ENCODE measurements at regions not wholly inside any gene's neighbourhood (a gene's known extent, or its start where the extent isn't known, plus 50 kb on each side); places are given as distances from the start of the nearest gene placed in this dataset.

- TF ChIP-seq NR3C1 (IDR thresholded peaks at IDR 0.05) (no peak), JUNB (IDR thresholded peaks at IDR 0.05) (no peak), REST (IDR thresholded peaks at IDR 0.05) (no peak), EHMT2 (IDR thresholded peaks at IDR 0.05; ENCODE audit: low read depth) (no peak), CEBPB (IDR thresholded peaks at IDR 0.05) (no peak)
These were observed 256.1 kb upstream of the MEX3C start (continued) for GRCh38 chr18:51453594-51453993.

- no peak for FAIRE-seq
- no peak overlapping the region for H3K4me2 ChIP-seq
These were observed 261.4 kb upstream of the MEX3C start for GRCh38 chr18:51458861-51459260.

GRCh38 chr18:51461956-51462355, 264.5 kb upstream of the MEX3C start:
- FAIRE-seq: no peak
- Histone ChIP-seq H3K4me3 (no peak overlapping the region), H3K4me1 (no peaks in the 10 kb centered on the region), H3K27ac (no peak overlapping the region), H3K4me2 (no peak overlapping the region), H3K9me3 (no peaks in the 10 kb centered on the region)
- no peak for DNase-seq (ENCODE audit: low read depth in 1 of 2, low spot score in 1 of 2)
- POLR2A ChIA-PET: no interaction called here
- WGBS (ENCODE audit: missing lambda C conversion rate): 17% methylated on average over 1 of the region's 1 CpG
- CTCF ChIA-PET: interaction anchor here (0.7 to 0.8 kb wide), 2 partner anchors 26 to 352 kb away, joined by 3 to 4 read pairs; no protein-coding TSS in a partner anchor
- TF ChIP-seq KDM1A (IDR thresholded peaks at IDR 0.05; ENCODE audit: low read depth): no peak
- no peak for TF ChIP-seq ZSCAN20 (CRISPR knock-in tag; IDR thresholded peaks at IDR 0.05)
- TF ChIP-seq NFE2L2 (conservative IDR thresholded peaks at IDR 0.05; ENCODE audit: low read length): no peak
- TF ChIP-seq BHLHE40 (IDR thresholded peaks at IDR 0.05; ENCODE audit: low read depth, low read length): no peak
- TF ChIP-seq BCL3 (IDR thresholded peaks at IDR 0.05): no peak
- ATAC-seq: no peak

More at GRCh38 chr18:51458861-51459260, 261.4 kb upstream of the MEX3C start:
- no peak for DNase-seq (ENCODE audit: low read depth in 1 of 2, low spot score in 1 of 2)
- no peaks in the 10 kb centered on the region for H3K4me1 ChIP-seq
- CTCF ChIA-PET: no interaction called here
- no peaks in the 10 kb centered on the region for H3K9me3 ChIP-seq
- no peak for ATAC-seq
- H3K4me3 ChIP-seq: no peak overlapping the region
- POLR2A ChIA-PET: no interaction called here
- no peak for TF ChIP-seq SREBF2 (IDR thresholded peaks at IDR 0.05)
- no peak for TF ChIP-seq KDM1A (IDR thresholded peaks at IDR 0.05; ENCODE audit: low read depth)
- TF ChIP-seq KDM5A (IDR thresholded peaks at IDR 0.05): no peak
- TF ChIP-seq NPAS2 (CRISPR knock-in tag; IDR thresholded peaks at IDR 0.05; ENCODE audit: borderline replicate concordance): no peak
- 76% methylated on average over 1 of the region's 1 CpG for WGBS (ENCODE audit: missing lambda C conversion rate)
- H3K27ac ChIP-seq: no peak overlapping the region

- CTCF ChIA-PET: no interaction called here
- FAIRE-seq: no peak
These were observed 266.1 kb upstream of the MEX3C start for GRCh38 chr18:51463483-51464136.

More at GRCh38 chr18:51463483-51464136, 266.1 kb upstream of the MEX3C start:
- POLR2A ChIA-PET: no interaction called here
- H3K4me1 ChIP-seq: no peaks in the 10 kb centered on the region
- no peaks in the 10 kb centered on the region for H3K9me3 ChIP-seq
- TF ChIP-seq HOXB13 (CRISPR knock-in tag; IDR thresholded peaks at IDR 0.05; ENCODE audit: low read depth) (no peak), JUNB (IDR thresholded peaks at IDR 0.05) (no peak), USF2 (IDR thresholded peaks at IDR 0.05) (no peak), EHMT2 (IDR thresholded peaks at IDR 0.05; ENCODE audit: low read depth) (no peak), HMGXB4 (CRISPR knock-in tag; IDR thresholded peaks at IDR 0.05; ENCODE audit: borderline replicate concordance) (no peak), PHF8 (IDR thresholded peaks at IDR 0.05; ENCODE audit: borderline replicate concordance, low read depth) (no peak), EP300 (IDR thresholded peaks at IDR 0.05) (no peak), HEYL (CRISPR knock-in tag; IDR thresholded peaks at IDR 0.05) (no peak), CBX2 (IDR thresholded peaks at IDR 0.05; ENCODE audit: borderline replicate concordance, low read depth) (no peak)
- ATAC-seq (no peak), DNase-seq (ENCODE audit: low read depth in 1 of 2, low spot score in 1 of 2) (no peak)
- WGBS (ENCODE audit: missing lambda C conversion rate): 30% methylated on average over 9 of the region's 9 CpGs
- no peak overlapping the region for H3K4me2 ChIP-seq
- H3K4me3 ChIP-seq: no peak overlapping the region
- no peak overlapping the region for H3K27ac ChIP-seq

Measured in A549 (cell line).